ENCODE measurements at regions not wholly inside any gene's neighbourhood (a gene's known extent, or its start where the extent isn't known, plus 50 kb on each side); places are given as distances from the start of the nearest gene placed in this dataset.

DNA sequence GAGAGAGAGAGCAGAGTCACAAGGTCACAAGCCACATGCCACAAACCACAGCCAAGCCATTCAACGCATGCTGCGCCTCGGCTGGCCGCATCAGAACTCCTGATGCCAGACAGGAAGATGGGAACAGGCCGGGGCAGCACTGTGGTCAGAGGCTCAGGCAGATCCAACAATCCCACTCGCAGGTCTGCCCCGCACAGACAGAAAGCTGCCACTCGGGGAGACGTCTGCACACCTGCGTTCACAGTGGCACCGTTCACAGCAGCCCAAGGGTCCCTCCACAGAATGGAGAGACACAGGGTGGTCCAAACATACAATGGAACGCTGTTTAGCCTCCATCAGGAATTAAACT lies 408.8 kb downstream of the CTTN start:
- 97% methylated on average over 8 to 9 of the region's 12 CpGs for WGBS, 2 donors
- no peaks in the 10 kb centered on the region for H3K4me1 ChIP-seq
- no peak overlapping the region for H3K4me3 ChIP-seq (replicated peaks in 1 of 3)
- H3K27me3 ChIP-seq = no peaks in the 10 kb centered on the region
- no peaks in the 10 kb centered on the region for H3K36me3 ChIP-seq
- intact Hi-C loops (cut with DNase I) = no loop called here
- H3K9me3 ChIP-seq = no peaks in the 10 kb centered on the region
- no peak for TF ChIP-seq POLR2A (IDR thresholded peaks at IDR 0.05)
- TF ChIP-seq, protein P1, sequence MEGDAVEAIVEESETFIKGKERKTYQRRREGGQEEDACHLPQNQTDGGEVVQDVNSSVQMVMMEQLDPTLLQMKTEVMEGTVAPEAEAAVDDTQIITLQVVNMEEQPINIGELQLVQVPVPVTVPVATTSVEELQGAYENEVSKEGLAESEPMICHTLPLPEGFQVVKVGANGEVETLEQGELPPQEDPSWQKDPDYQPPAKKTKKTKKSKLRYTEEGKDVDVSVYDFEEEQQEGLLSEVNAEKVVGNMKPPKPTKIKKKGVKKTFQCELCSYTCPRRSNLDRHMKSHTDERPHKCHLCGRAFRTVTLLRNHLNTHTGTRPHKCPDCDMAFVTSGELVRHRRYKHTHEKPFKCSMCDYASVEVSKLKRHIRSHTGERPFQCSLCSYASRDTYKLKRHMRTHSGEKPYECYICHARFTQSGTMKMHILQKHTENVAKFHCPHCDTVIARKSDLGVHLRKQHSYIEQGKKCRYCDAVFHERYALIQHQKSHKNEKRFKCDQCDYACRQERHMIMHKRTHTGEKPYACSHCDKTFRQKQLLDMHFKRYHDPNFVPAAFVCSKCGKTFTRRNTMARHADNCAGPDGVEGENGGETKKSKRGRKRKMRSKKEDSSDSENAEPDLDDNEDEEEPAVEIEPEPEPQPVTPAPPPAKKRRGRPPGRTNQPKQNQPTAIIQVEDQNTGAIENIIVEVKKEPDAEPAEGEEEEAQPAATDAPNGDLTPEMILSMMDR (IDR thresholded peaks at IDR 0.05) = no peak
- DNase-seq = no peak
- no peak overlapping the region for H3K27ac ChIP-seq

DNA sequence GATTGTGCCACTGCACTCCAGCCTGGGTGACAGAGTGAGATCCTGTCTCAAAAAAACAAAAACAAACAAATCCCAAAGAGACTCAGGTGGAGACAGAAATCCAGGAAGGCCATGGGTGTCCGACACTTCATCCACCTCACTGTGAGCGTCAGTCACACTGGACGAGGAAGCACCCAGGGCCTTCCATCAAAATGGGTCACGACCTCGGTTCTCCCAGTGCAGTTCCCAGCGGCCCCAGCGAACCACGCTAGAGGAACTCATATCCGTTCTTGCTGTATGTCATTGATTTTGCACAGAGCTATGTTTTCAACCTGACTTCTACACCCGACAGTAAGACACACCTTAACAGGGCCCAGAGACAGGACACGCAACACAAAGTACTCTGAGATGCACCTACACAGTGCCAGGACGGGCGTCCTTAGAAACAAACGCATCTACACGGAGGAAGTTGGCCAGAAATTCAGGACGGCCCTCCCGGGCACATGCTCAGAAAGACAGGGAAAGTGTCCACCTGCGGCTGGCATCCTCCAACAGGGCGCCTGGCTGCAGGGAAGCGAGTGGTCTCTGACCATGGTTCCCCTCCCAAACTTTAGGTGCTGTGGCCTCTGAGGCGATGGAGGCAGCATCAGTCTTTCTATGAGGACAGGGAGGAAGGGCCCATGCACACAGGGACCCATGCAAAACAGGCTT lies 410.5 kb downstream of the CTTN start:
- Histone ChIP-seq H3K4me3 (replicated peaks in 1 of 3) (no peak overlapping the region), H3K27me3 (no peaks in the 10 kb centered on the region), H3K36me3 (no peaks in the 10 kb centered on the region), H3K9me3 (no peaks in the 10 kb centered on the region), H3K4me1 (no peaks in the 10 kb centered on the region), H3K27ac (no peak overlapping the region)
- DNase-seq = no peak
- WGBS, 2 donors = 91 to 95% methylated on average over 21 of the region's 21 CpGs
- TF ChIP-seq, protein P1 (IDR thresholded peaks at IDR 0.05) = no peak
- TF ChIP-seq POLR2A (IDR thresholded peaks at IDR 0.05) = no peak
- intact Hi-C loops (cut with DNase I) = no loop called here

DNA sequence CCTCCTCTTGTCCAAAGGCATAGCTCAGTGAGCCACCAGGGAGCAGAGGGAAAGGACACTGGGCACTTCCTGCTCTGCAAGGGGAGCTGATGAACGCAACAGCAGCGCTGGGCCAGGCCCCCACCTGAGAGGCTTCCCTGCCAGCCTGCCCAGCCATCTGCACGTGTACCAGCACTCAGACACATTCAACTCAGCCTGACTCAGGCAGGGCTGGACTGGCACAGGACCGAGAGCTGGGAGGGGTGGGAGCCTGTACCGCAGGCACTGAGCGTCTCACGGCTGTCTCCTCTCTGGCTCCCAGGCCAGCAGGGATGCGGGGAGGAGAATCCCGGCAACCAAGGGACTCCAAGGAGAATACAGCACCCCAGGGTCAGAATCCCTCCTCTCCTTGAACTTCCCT lies 411.8 kb downstream of the CTTN start:
- Histone ChIP-seq H3K9me3 (no peaks in the 10 kb centered on the region), H3K4me1 (peaks cover 0 to 5% of the 10 kb centered on the region in 2 donors), H3K36me3 (no peaks in the 10 kb centered on the region), H3K27ac (no peak overlapping the region), H3K27me3 (no peaks in the 10 kb centered on the region), H3K4me3 (replicated peaks in 1 of 3) (no peak overlapping the region)
- intact Hi-C loops (cut with DNase I) = no loop called here
- WGBS, 2 donors = 85 to 88% methylated on average over 8 to 9 of the region's 9 CpGs
- TF ChIP-seq, protein P1 (IDR thresholded peaks at IDR 0.05) = no peak
- TF ChIP-seq POLR2A (IDR thresholded peaks at IDR 0.05) = no peak
- DNase-seq = no peak

DNA sequence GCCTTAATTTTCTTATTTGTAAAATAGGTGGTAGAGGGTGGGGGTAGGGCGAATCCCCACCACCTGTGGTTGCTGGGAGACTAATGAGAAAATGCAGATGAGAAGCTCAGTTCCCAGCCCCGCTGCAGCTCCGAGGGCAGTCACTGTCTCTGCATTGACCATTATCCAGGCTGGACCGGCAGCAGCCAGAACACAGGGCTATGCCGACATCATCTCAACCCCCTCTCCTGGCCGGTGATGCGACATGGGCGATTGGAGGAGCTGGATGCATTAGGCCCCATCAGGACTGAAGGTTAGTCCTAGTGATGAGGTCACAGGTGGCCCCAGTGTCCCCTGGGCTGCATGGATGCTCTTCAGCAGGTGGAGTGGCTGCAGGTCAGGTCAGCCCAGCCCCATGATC lies 412.4 kb downstream of the CTTN start:
- Histone ChIP-seq H3K9me3 (no peaks in the 10 kb centered on the region), H3K4me3 (replicated peaks in 1 of 3) (no peak overlapping the region), H3K36me3 (no peaks in the 10 kb centered on the region), H3K27ac (no peak overlapping the region), H3K4me1 (peaks cover 0 to 5% of the 10 kb centered on the region in 2 donors), H3K27me3 (no peaks in the 10 kb centered on the region)
- TF ChIP-seq, protein P1 (IDR thresholded peaks at IDR 0.05) = no peak
- no peak for TF ChIP-seq POLR2A (IDR thresholded peaks at IDR 0.05)
- intact Hi-C loops (cut with DNase I) = no loop called here
- DNase-seq = no peak
- WGBS, 2 donors = 96 to 97% methylated on average over 3 to 8 of the region's 8 CpGs

DNA sequence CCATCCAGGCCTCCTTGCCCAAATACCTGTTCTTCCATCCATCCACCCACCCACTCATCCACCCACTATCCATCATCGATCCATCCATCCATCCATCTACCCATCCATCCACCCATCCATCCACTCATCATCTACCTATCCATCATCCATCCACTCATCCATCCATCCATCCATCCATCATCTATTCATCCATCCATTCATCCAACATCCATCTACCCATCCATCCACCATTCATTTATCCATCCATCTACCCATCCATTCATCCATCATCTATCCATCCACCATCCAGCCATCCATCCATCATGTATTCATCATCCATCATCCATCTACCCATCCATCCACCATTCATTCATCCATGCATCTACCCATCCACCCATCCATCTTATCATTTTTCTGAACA lies 413.2 kb downstream of the CTTN start:
- Histone ChIP-seq H3K9me3 (no peaks in the 10 kb centered on the region), H3K27ac (no peak overlapping the region), H3K4me1 (peaks cover 0 to 5% of the 10 kb centered on the region in 2 donors), H3K27me3 (no peaks in the 10 kb centered on the region), H3K36me3 (no peaks in the 10 kb centered on the region), H3K4me3 (replicated peaks in 1 of 3) (no peak overlapping the region)
- intact Hi-C loops (cut with DNase I) = no loop called here
- 96 to 100% methylated on average over 1 of the region's 1 CpG for WGBS, 2 donors
- TF ChIP-seq, protein P1 (IDR thresholded peaks at IDR 0.05) = no peak
- TF ChIP-seq POLR2A (IDR thresholded peaks at IDR 0.05) = no peak
- no peak for DNase-seq

All from thyroid gland (tissue), 4 donors.